ENCODE measurements at regions not wholly inside any gene's neighbourhood (a gene's known extent, or its start where the extent isn't known, plus 50 kb on each side); places are given as distances from the start of the nearest gene placed in this dataset.

GRCh38 chr4:141913928-141914327 lies 277.5 kb downstream of the IL15 start:
- no peak for DNase-seq (ENCODE audit: low read depth, low spot score)
- H3K27ac ChIP-seq: no peak overlapping the region

- no peak for DNase-seq (ENCODE audit: low read depth, low spot score)
- H3K27ac ChIP-seq: no peak overlapping the region
Measured at GRCh38 chr4:141914746-141915145, 278.4 kb downstream of the IL15 start.

GRCh38 chr4:141919649-141920048 lies 283.3 kb downstream of the IL15 start:
- H3K27ac ChIP-seq: no peak overlapping the region
- no peak for DNase-seq (ENCODE audit: low read depth, low spot score)

- no peak for DNase-seq (ENCODE audit: low read depth, low spot score)
- no peak overlapping the region for H3K27ac ChIP-seq
Measured at GRCh38 chr4:141921293-141921692, 284.9 kb downstream of the IL15 start.

GRCh38 chr4:141922236-141922635 lies 285.9 kb downstream of the IL15 start:
- no peak overlapping the region for H3K27ac ChIP-seq
- no peak for DNase-seq (ENCODE audit: low read depth, low spot score)

- DNase-seq (ENCODE audit: low read depth, low spot score): no peak
- no peak overlapping the region for H3K27ac ChIP-seq
Measured at GRCh38 chr4:141926406-141926805, 290.0 kb downstream of the IL15 start.

- no peak for DNase-seq (ENCODE audit: low read depth, low spot score)
- no peak overlapping the region for H3K27ac ChIP-seq
Measured at GRCh38 chr4:141932490-141932889, 296.1 kb downstream of the IL15 start.

- no peak overlapping the region for H3K27ac ChIP-seq
- DNase-seq (ENCODE audit: low read depth, low spot score): no peak
Measured at GRCh38 chr4:141933978-141934377, 297.6 kb downstream of the IL15 start.

- H3K27ac ChIP-seq: no peak overlapping the region
Measured at GRCh38 chr4:141955696-141956095, 319.3 kb downstream of the IL15 start.

GRCh38 chr4:141957416-141957815 lies 321.0 kb downstream of the IL15 start:
- H3K27ac ChIP-seq: no peak overlapping the region
- DNase-seq (ENCODE audit: low read depth, low spot score): no peak

More at GRCh38 chr4:141955696-141956095, 319.3 kb downstream of the IL15 start:
- no peak for DNase-seq (ENCODE audit: low read depth, low spot score)

- no peak overlapping the region for H3K27ac ChIP-seq
- DNase-seq (ENCODE audit: low read depth, low spot score): no peak
Measured at GRCh38 chr4:141962486-141962885, 326.1 kb downstream of the IL15 start.

GRCh38 chr4:141971869-141972268 lies 335.5 kb downstream of the IL15 start:
- DNase-seq (ENCODE audit: low read depth, low spot score): no peak
- no peak overlapping the region for H3K27ac ChIP-seq

GRCh38 chr4:141972950-141973349 lies 336.6 kb downstream of the IL15 start:
- H3K27ac ChIP-seq: no peak overlapping the region
- DNase-seq (ENCODE audit: low read depth, low spot score): no peak
